ENCODE measurements at regions not wholly inside any gene's neighbourhood (a gene's known extent, or its start where the extent isn't known, plus 50 kb on each side); places are given as distances from the start of the nearest gene placed in this dataset.

GRCh38 chr14:39784461-39784860 lies 352.2 kb upstream of the FBXO33 start:
- TF ChIP-seq CTCF (IDR thresholded peaks at IDR 0.05; ENCODE audit: poor library complexity, severe bottlenecking) (no peak), POLR2AphosphoS5 (IDR thresholded peaks at IDR 0.05) (no peak), EP300 (conservative IDR thresholded peaks at IDR 0.05; ENCODE audit: poor library complexity, severe bottlenecking) (no peak), EZH2 (IDR thresholded peaks at IDR 0.05; ENCODE audit: borderline replicate concordance, insufficient read depth, low read length, poor library complexity, severe bottlenecking) (no peak)

Measured in neural cell (in vitro differentiated cells).